ENCODE measurements at regions not wholly inside any gene's neighbourhood (a gene's known extent, or its start where the extent isn't known, plus 50 kb on each side); places are given as distances from the start of the nearest gene placed in this dataset.

DNA sequence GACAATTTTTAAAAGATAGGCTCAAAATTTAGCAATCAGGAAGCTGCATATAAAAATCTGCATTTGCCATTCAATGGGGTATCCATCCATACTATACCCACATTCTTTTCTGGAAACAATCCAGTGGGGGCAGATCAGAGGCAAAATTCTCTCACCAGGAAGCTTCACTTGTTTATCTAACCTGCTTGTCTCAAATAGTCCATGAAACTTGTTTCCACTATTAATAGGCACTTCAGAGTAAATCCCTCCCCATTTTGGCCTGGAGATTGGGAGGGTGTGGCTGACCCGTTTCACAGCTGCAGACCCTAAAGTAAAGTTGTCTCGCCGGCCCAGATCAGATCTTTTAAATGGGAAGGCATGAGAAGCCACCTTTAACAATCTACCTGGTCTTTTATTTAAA, 139.4 kb upstream of the CPNE8 start:
- Mint-ChIP-seq H3K4me3 (no peak overlapping the region), H3K27me3 (ENCODE audit: low read depth) (no peaks in the 10 kb centered on the region), H3K4me1 (peaks cover 4 to 5% of the 10 kb centered on the region in 2 experiments; a peak in 3 of 4 replicates), H3K27ac (no peak overlapping the region), H3K9me3 (no peaks in the 10 kb centered on the region), H3K36me3 (ENCODE audit: insufficient read depth in 1 of 3, low read depth in 3 of 3) (no peaks in the 10 kb centered on the region)
- Histone ChIP-seq H3K23ac (ENCODE audit: insufficient read length, low read depth, low read length) (no peak overlapping the region), H3T11ph (ENCODE audit: low read length) (no peak overlapping the region), H3K4ac (ENCODE audit: low read depth, low read length) (no peak overlapping the region), H2AFZ (ENCODE audit: low read length) (no peak overlapping the region), H3K27me3 (ENCODE audit: insufficient read depth, low read length) (no peaks in the 10 kb centered on the region), H3K18ac (ENCODE audit: insufficient read length, low read depth, low read length) (no peak overlapping the region), H4K8ac (replicated peaks; ENCODE audit: insufficient read length, low read depth, low read length) (no peak overlapping the region), H3K79me2 (ENCODE audit: insufficient read depth, low read length) (no peaks in the 10 kb centered on the region), H4K91ac (ENCODE audit: insufficient read length, low read depth, low read length) (no peak overlapping the region), H3K4me1 (ENCODE audit: insufficient read depth, low read length) (no peaks in the 10 kb centered on the region), H2BK15ac (ENCODE audit: low read depth, low read length) (no peak overlapping the region), H2BK20ac (ENCODE audit: low read depth, low read length, poor library complexity, severe bottlenecking) (no peak overlapping the region), H3K9me3 (ENCODE audit: control insufficient read depth, low read depth, low read length) (no peaks in the 10 kb centered on the region), H2BK120ac (ENCODE audit: low read depth, low read length, poor library complexity, severe bottlenecking) (no peak overlapping the region), H3K27ac (ENCODE audit: insufficient read length, low read depth, low read length) (no peak overlapping the region), H3K79me1 (ENCODE audit: insufficient read depth, low read depth, low read length, poor library complexity, severe bottlenecking) (no peaks in the 10 kb centered on the region), H3K9ac (ENCODE audit: extremely low read depth, insufficient read length, low read length) (no peak overlapping the region), H2BK12ac (ENCODE audit: insufficient read length, low read depth, low read length) (no peak overlapping the region), H3K4me2 (ENCODE audit: insufficient read depth, insufficient read length, low read length) (no peak overlapping the region), H3K56ac (ENCODE audit: insufficient read length, low read depth, low read length) (no peak overlapping the region), H2AK5ac (ENCODE audit: insufficient read length, low read length) (no peak overlapping the region), H4K20me1 (ENCODE audit: control insufficient read depth, insufficient read depth, insufficient read length) (no peaks in the 10 kb centered on the region), H2BK5ac (ENCODE audit: insufficient read length, low read length) (no peak overlapping the region), H4K5ac (ENCODE audit: insufficient read length, low read depth, low read length) (no peak overlapping the region), H3K14ac (ENCODE audit: insufficient read depth, low read length) (no peak overlapping the region), H3K23me2 (ENCODE audit: insufficient read length, low read depth, low read length, poor library complexity, severe bottlenecking) (no peaks in the 10 kb centered on the region)
- DNase-seq = no peak
- no CpG with 5 or more reads among the region's 3 CpGs for WGBS (ENCODE audit: extremely low coverage, insufficient read length, low lambda C conversion rate)
- TF ChIP-seq, protein P1, sequence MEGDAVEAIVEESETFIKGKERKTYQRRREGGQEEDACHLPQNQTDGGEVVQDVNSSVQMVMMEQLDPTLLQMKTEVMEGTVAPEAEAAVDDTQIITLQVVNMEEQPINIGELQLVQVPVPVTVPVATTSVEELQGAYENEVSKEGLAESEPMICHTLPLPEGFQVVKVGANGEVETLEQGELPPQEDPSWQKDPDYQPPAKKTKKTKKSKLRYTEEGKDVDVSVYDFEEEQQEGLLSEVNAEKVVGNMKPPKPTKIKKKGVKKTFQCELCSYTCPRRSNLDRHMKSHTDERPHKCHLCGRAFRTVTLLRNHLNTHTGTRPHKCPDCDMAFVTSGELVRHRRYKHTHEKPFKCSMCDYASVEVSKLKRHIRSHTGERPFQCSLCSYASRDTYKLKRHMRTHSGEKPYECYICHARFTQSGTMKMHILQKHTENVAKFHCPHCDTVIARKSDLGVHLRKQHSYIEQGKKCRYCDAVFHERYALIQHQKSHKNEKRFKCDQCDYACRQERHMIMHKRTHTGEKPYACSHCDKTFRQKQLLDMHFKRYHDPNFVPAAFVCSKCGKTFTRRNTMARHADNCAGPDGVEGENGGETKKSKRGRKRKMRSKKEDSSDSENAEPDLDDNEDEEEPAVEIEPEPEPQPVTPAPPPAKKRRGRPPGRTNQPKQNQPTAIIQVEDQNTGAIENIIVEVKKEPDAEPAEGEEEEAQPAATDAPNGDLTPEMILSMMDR (conservative IDR thresholded peaks at IDR 0.05) = no peak

Measured in H9 (cell line).